Smooth muscle cell (in vitro differentiated cells): ENCODE measurements at regions not wholly inside any gene's neighbourhood (a gene's known extent, or its start where the extent isn't known, plus 50 kb on each side); places are given as distances from the start of the nearest gene placed in this dataset.
"Not testable (repeated sequence)": the region's sequence is repeated elsewhere in the genome, so short reads cannot be mapped to it uniquely, and the experiment has no call there.

Experiments
- DNase-seq: peaks from one replicate; lab custom pipeline; 2025; ENCODE audit not compliant: unreplicated experiment; lab: John Stamatoyannopoulos, UW
- H2AFZ ChIP-seq: fragments of 200-600 bp; sonication (generic); 2 replicates; pipeline ENCODE4 v1.6.0; 2016; ENCODE audit warnings: antibody characterized with exemption, low read depth, mild to moderate bottlenecking
- H3F3A ChIP-seq: fragments of 200-600 bp; sonication (generic); 2 replicates; pipeline ENCODE4 v1.6.0; 2017; ENCODE audit warnings: antibody characterized with exemption, low read depth
- H3K27ac ChIP-seq: fragments of 200-600 bp; sonication (generic); 2 replicates; pipeline ENCODE4 v1.5.1; 2016; ENCODE audit warnings: low read depth, mild to moderate bottlenecking
- H3K27me3 ChIP-seq: fragments of 200-600 bp; sonication (generic); 2 replicates; pipeline ENCODE4 v1.6.1; 2016; ENCODE audit warnings: low read depth, mild to moderate bottlenecking
- H3K36me3 ChIP-seq: fragments of 200-600 bp; sonication (generic); 2 replicates; pipeline ENCODE4 v1.5.1; 2016; ENCODE audit warnings: low read depth
- H3K4me1 ChIP-seq: fragments of 200-600 bp; sonication (generic); 2 replicates; pipeline ENCODE4 v1.5.1; 2016; ENCODE audit warnings: low read depth
- H3K4me2 ChIP-seq: fragments of 200-600 bp; sonication (generic); 2 replicates; pipeline ENCODE4 v1.6.0; 2016; ENCODE audit warnings: mild to moderate bottlenecking
- H3K4me3 ChIP-seq: fragments of 200-600 bp; sonication (generic); 2 replicates; pipeline ENCODE4 v1.5.1; 2016; ENCODE audit warnings: mild to moderate bottlenecking
- H3K79me2 ChIP-seq: fragments of 200-600 bp; sonication (generic); 2 replicates; pipeline ENCODE4 v1.6.0; 2016; ENCODE audit warnings: low read depth, mild to moderate bottlenecking
- H3K9ac ChIP-seq: fragments of 200-600 bp; sonication (generic); 2 replicates; pipeline ENCODE4 v1.6.0; 2016; ENCODE audit warnings: low read depth
- H3K9me3 ChIP-seq: fragments of 200-600 bp; sonication (generic); replicated peaks from 2 replicates; pipeline ENCODE4 v1.5.1; 2016; ENCODE audit warnings: low read depth
- H4K20me1 ChIP-seq: fragments of 200-600 bp; sonication (generic); 2 replicates; pipeline ENCODE4 v1.6.0; 2016; ENCODE audit warnings: low read depth
- CTCF ChIP-seq: fragments of 200-600 bp; sonication (generic); IDR thresholded peaks from 2 replicates; pipeline ENCODE4 v1.5.1; 2017; ENCODE audit warnings: borderline replicate concordance, mild to moderate bottlenecking, antibody characterized with exemption; ENCODE audit not compliant: insufficient read depth, poor library complexity, severe bottlenecking
- WGBS: methylation state at CpG from one replicate; pipeline ENCODE4 v1.1.7; 2016; ENCODE audit warnings: low lambda C conversion rate; 5-methylcytosine and 5-hydroxymethylcytosine counted together

GRCh38 chr21:35597750-35598339, 462.5 kb downstream of the SETD4 start:
- Histone ChIP-seq H3K36me3 (no peaks in the 10 kb centered on the region), H2AFZ (no peak overlapping the region), H3K4me2 (no peak overlapping the region), H3K27me3 (no peaks in the 10 kb centered on the region), H3F3A (no peaks in the 10 kb centered on the region), H3K9me3 (no peaks in the 10 kb centered on the region), H4K20me1 (no peaks in the 10 kb centered on the region), H3K9ac (no peak overlapping the region), H3K4me1 (peaks cover 7% of the 10 kb centered on the region), H3K27ac (no peak overlapping the region), H3K4me3 (no peak overlapping the region), H3K79me2 (no peaks in the 10 kb centered on the region)
- no peak for DNase-seq
- no peak for TF ChIP-seq CTCF
- 96% methylated on average over 7 of the region's 7 CpGs for WGBS

- Histone ChIP-seq H3K4me2 (no peak overlapping the region), H3K4me3 (no peak overlapping the region), H3K36me3 (no peaks in the 10 kb centered on the region), H3K27me3 (no peaks in the 10 kb centered on the region), H3K4me1 (peaks cover 15% of the 10 kb centered on the region), H3K9me3 (no peaks in the 10 kb centered on the region), H3F3A (no peaks in the 10 kb centered on the region), H2AFZ (no peak overlapping the region), H3K27ac (no peak overlapping the region), H3K9ac (no peak overlapping the region), H4K20me1 (no peaks in the 10 kb centered on the region), H3K79me2 (no peaks in the 10 kb centered on the region)
- no peak for TF ChIP-seq CTCF
- 97% methylated on average over 5 of the region's 5 CpGs for WGBS
- no peak for DNase-seq
Measured at GRCh38 chr21:35594905-35595304, 465.4 kb downstream of the SETD4 start.

- Histone ChIP-seq H4K20me1 (no peaks in the 10 kb centered on the region), H2AFZ (no peak overlapping the region), H3K4me2 (peak overlapping the region; percentile 45), H3K27ac (no peak overlapping the region), H3F3A (no peaks in the 10 kb centered on the region), H3K9ac (no peak overlapping the region), H3K36me3 (no peaks in the 10 kb centered on the region), H3K27me3 (no peaks in the 10 kb centered on the region), H3K9me3 (no peaks in the 10 kb centered on the region), H3K4me1 (peaks cover 15% of the 10 kb centered on the region), H3K4me3 (no peak overlapping the region), H3K79me2 (no peaks in the 10 kb centered on the region)
- no peak for TF ChIP-seq CTCF
- no peak for DNase-seq
- WGBS = 18% methylated on average over 5 of the region's 5 CpGs
Measured at GRCh38 chr21:35593000-35593502, 467.3 kb downstream of the SETD4 start.

GRCh38 chr21:35590284-35590683, 470.0 kb downstream of the SETD4 start:
- 98% methylated on average over 3 of the region's 3 CpGs for WGBS

More at GRCh38 chr21:35590284-35590683, 470.0 kb downstream of the SETD4 start:
- not testable (repeated sequence) for H3K9me3 ChIP-seq, H4K20me1 ChIP-seq, H3F3A ChIP-seq, H3K27me3 ChIP-seq, H2AFZ ChIP-seq, H3K4me2 ChIP-seq, DNase-seq, H3K4me3 ChIP-seq, H3K36me3 ChIP-seq, H3K9ac ChIP-seq, H3K27ac ChIP-seq, H3K79me2 ChIP-seq
- H3K4me1 ChIP-seq = peaks cover 15% of the 10 kb centered on the region
